ENCODE measurements at regions not wholly inside any gene's neighbourhood (a gene's known extent, or its start where the extent isn't known, plus 50 kb on each side); places are given as distances from the start of the nearest gene placed in this dataset.

GRCh38 chr16:86880316-86881117 lies 302.2 kb downstream of the FOXL1 start:
- Histone ChIP-seq H3K27ac (ENCODE audit: control insufficient read depth, insufficient read depth) (no peak overlapping the region), H3K4me3 (no peak overlapping the region), H4K20me1 (ENCODE audit: control insufficient read depth, insufficient read depth) (no peaks in the 10 kb centered on the region), H3K4me2 (ENCODE audit: control insufficient read depth, insufficient read depth) (no peak overlapping the region), H2AFZ (ENCODE audit: control insufficient read depth, low read depth, low read length) (no peak overlapping the region), H3K27me3 (replicated peaks in 1 of 2; ENCODE audit: control insufficient read depth in 2 of 2, insufficient read depth in 2 of 2, low read length in 1 of 2) (peaks cover 0 to 3% of the 10 kb centered on the region in 2 experiments), H3K9ac (ENCODE audit: control insufficient read depth, insufficient read depth, low read length) (no peak overlapping the region), H3K79me2 (ENCODE audit: control insufficient read depth, insufficient read depth, low read length) (no peaks in the 10 kb centered on the region), H3K36me3 (ENCODE audit: control insufficient read depth in 2 of 2, insufficient read depth in 2 of 2, low read length in 1 of 2) (no peaks in the 10 kb centered on the region), H3K9me3 (replicated peaks; ENCODE audit: control insufficient read depth, insufficient read depth, low read length) (no peaks in the 10 kb centered on the region), H3K4me1 (ENCODE audit: control insufficient read depth, insufficient read depth, low read length) (no peaks in the 10 kb centered on the region)
- in situ Hi-C loops (cut with MboI): no loop called here
- TF ChIP-seq CHD4 (IDR thresholded peaks at IDR 0.05) (no peak), STAT3 (IDR thresholded peaks at IDR 0.05; ENCODE audit: low read depth, low read length) (no peak), ZBTB40 (IDR thresholded peaks at IDR 0.05; ENCODE audit: borderline replicate concordance) (no peak), ETV6 (conservative IDR thresholded peaks at IDR 0.05 in 1 of 2, IDR thresholded peaks at IDR 0.05 in 1 of 2; ENCODE audit: borderline replicate concordance in 1 of 2, low read depth in 1 of 2) (no peak), SIX5 (IDR thresholded peaks at IDR 0.05; ENCODE audit: low read depth, low read length, severe bottlenecking) (no peak), EED (IDR thresholded peaks at IDR 0.05; ENCODE audit: low read depth) (no peak), DPF2 (IDR thresholded peaks at IDR 0.05) (no peak), ESRRA (IDR thresholded peaks at IDR 0.05; ENCODE audit: low read length) (no peak), NFXL1 (IDR thresholded peaks at IDR 0.05; ENCODE audit: borderline replicate concordance) (no peak)
- 35% methylated on average over 14 of the region's 14 CpGs for WGBS (ENCODE audit: insufficient coverage, insufficient replicate concordance, low lambda C conversion rate, missing lambda C conversion rate)
- FAIRE-seq (no peak), ATAC-seq (no peak), DNase-seq (ENCODE audit: low read depth, low spot score) (no peak)
- POLR2A ChIA-PET: no interaction called here
- CTCF ChIA-PET: no interaction called here
- BruUV-seq (replicated peaks): no TSS peak
- SMC1A ChIA-PET (ENCODE audit: uncharacterized antibody, unreplicated experiment): no interaction called here
- intact Hi-C loops (cut with micrococcal nuclease; ENCODE audit: unreplicated experiment): no loop called here
- RAD21 ChIA-PET (ENCODE audit: unreplicated experiment): no interaction called here
